Osteocyte (in vitro differentiated cells): ENCODE measurements at regions not wholly inside any gene's neighbourhood (a gene's known extent, or its start where the extent isn't known, plus 50 kb on each side); places are given as distances from the start of the nearest gene placed in this dataset.
"Not testable (repeated sequence)": the region's sequence is repeated elsewhere in the genome, so short reads cannot be mapped to it uniquely, and the experiment has no call there.

Source experiments
- DNase-seq: peaks from one replicate; pipeline ENCODE4 v3.0.0; 2021; ENCODE audit warnings: mixed read lengths; ENCODE audit not compliant: unreplicated experiment; ENCODE audit errors: extremely low spot score
- H3K27ac Mint-ChIP-seq: one replicate; pipeline ENCODE4 v1.8.0; 2021; ENCODE audit warnings: mild to moderate bottlenecking, mixed read lengths; ENCODE audit not compliant: unreplicated experiment
- H3K27me3 Mint-ChIP-seq: one replicate; pipeline ENCODE4 v1.8.0; 2021; ENCODE audit warnings: mixed read lengths; ENCODE audit not compliant: unreplicated experiment
- H3K36me3 Mint-ChIP-seq: one replicate; pipeline ENCODE4 v1.8.0; 2021; ENCODE audit warnings: mixed read lengths; ENCODE audit not compliant: unreplicated experiment
- H3K4me1 Mint-ChIP-seq: one replicate; pipeline ENCODE4 v1.8.0; 2021; ENCODE audit warnings: mixed read lengths; ENCODE audit not compliant: unreplicated experiment
- H3K4me3 Mint-ChIP-seq: one replicate; pipeline ENCODE4 v1.8.0; 2021; ENCODE audit warnings: mild to moderate bottlenecking, moderate library complexity, mixed read lengths; ENCODE audit not compliant: unreplicated experiment
- H3K9me3 Mint-ChIP-seq: one replicate; pipeline ENCODE4 v1.8.0; 2021; ENCODE audit warnings: mixed read lengths; ENCODE audit not compliant: unreplicated experiment
- TF ChIP-seq, protein P1 (sequence below): fragments of 200-600 bp; sonication (generic); IDR thresholded peaks from 2 replicates; pipeline ENCODE4 v1.5.0; 2021; ENCODE audit warnings: antibody characterized with exemption, mild to moderate bottlenecking, moderate library complexity

DNA sequence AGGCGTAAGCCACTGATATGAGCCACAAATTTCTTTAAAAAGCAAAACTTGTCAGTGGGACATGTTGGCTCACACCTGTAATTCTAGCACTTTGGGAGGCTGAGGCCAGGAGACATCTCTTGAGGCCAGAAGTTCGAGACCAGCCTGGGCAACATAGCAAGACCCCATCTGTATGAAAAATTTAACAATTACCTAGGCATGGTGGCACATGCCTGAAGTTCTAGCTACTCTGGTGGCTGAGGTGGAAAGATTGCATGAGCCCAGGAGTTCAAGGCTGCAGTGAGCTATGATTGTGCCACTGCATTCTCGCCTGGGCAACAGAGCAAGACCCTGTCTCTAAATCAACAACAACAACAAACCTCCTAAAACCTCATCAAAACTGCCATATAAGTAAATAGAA, 147.6 kb upstream of the BARHL2 start:
- Mint-ChIP-seq H3K4me1 (no peaks in the 10 kb centered on the region), H3K9me3 (no peaks in the 10 kb centered on the region), H3K27me3 (peaks cover 10% of the 10 kb centered on the region), H3K36me3 (no peaks in the 10 kb centered on the region), H3K27ac (no peak overlapping the region), H3K4me3 (no peak overlapping the region)
- TF ChIP-seq, protein P1, sequence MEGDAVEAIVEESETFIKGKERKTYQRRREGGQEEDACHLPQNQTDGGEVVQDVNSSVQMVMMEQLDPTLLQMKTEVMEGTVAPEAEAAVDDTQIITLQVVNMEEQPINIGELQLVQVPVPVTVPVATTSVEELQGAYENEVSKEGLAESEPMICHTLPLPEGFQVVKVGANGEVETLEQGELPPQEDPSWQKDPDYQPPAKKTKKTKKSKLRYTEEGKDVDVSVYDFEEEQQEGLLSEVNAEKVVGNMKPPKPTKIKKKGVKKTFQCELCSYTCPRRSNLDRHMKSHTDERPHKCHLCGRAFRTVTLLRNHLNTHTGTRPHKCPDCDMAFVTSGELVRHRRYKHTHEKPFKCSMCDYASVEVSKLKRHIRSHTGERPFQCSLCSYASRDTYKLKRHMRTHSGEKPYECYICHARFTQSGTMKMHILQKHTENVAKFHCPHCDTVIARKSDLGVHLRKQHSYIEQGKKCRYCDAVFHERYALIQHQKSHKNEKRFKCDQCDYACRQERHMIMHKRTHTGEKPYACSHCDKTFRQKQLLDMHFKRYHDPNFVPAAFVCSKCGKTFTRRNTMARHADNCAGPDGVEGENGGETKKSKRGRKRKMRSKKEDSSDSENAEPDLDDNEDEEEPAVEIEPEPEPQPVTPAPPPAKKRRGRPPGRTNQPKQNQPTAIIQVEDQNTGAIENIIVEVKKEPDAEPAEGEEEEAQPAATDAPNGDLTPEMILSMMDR = no peak
- DNase-seq = no peak

DNA sequence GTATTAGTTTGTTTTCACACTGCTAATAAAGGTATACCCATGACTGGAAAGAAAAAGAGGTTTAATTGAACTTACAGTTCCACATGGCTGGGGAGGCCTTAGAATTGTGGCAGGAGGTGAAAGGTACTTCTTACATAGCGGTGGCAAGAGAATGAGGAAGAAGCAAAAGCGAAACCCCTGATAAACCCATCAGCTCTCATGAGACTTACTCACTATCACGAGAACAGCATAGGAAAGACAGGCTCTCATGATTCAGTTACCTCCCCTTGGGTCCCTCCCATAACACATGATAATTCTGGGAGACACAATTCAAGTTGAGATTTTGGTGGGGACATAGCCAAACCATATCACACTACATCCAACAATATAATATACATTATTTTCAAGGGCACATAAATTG, 145.7 kb upstream of the BARHL2 start:
- H3K4me1 Mint-ChIP-seq = no peaks in the 10 kb centered on the region
- TF ChIP-seq, protein P1 = no peak
- no peak overlapping the region for H3K27ac Mint-ChIP-seq
- no peaks in the 10 kb centered on the region for H3K9me3 Mint-ChIP-seq
- DNase-seq = no peak
- no peaks in the 10 kb centered on the region for H3K36me3 Mint-ChIP-seq
- no peak overlapping the region for H3K4me3 Mint-ChIP-seq
- H3K27me3 Mint-ChIP-seq = peaks cover 11% of the 10 kb centered on the region

DNA sequence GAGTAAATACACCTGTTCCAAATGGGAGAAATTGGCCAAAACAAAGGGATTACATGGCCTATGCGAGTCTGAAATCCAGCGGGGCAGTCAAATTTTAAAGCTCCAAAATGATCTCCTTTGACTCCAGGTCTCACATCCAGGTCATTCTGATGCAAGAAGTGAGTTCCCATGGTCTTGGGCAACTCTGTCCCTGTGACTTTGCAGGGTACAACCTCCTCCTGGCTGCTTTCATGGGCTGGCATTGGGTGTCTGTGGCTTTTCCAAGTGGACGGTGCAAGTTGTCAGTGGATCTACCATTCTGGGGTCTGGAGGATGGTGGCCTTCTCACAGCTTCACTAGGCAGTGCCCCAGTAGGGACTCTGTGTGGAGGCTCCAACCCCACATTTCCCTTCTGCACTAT, 144.3 kb upstream of the BARHL2 start:
- not testable (repeated sequence) for H3K9me3 Mint-ChIP-seq, H3K36me3 Mint-ChIP-seq

DNA sequence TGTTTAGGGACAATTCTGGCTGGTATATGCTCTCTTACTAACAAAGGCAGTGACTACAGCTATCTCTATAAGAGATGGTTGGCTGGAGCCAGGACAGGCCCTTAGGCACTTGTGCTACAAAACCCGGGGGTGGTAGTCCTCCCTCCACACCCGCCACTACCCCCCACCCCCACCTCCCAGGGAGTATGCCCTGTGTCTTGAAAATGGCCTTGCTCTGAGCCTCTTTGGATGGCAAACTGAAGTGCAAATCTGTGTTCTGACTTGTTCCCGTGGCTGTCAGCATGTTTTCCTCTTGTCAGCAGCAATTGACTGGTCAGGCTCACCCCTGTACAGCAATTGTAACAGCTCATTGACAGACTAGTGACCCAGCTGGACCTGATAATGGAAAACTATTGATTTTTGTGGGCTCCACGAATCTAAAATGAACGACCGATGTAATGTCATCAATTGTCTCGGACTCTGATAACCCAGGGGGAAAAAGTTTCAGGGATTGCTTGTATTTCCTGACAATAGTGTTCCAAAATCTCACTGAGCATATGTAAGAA, 139.4 kb upstream of the BARHL2 start:
- H3K27me3 Mint-ChIP-seq = peaks cover 24% of the 10 kb centered on the region
- H3K4me1 Mint-ChIP-seq = no peaks in the 10 kb centered on the region
- H3K36me3 Mint-ChIP-seq = no peaks in the 10 kb centered on the region
- TF ChIP-seq, protein P1 = no peak
- DNase-seq = no peak
- no peaks in the 10 kb centered on the region for H3K9me3 Mint-ChIP-seq
- H3K27ac Mint-ChIP-seq = no peak overlapping the region
- H3K4me3 Mint-ChIP-seq = no peak overlapping the region

More for the DNA sequence above, 144.3 kb upstream of the BARHL2 start:
- H3K4me1 Mint-ChIP-seq, H3K27ac Mint-ChIP-seq, H3K4me3 Mint-ChIP-seq, DNase-seq: not testable (repeated sequence)
- peaks cover 14% of the 10 kb centered on the region for H3K27me3 Mint-ChIP-seq

DNA sequence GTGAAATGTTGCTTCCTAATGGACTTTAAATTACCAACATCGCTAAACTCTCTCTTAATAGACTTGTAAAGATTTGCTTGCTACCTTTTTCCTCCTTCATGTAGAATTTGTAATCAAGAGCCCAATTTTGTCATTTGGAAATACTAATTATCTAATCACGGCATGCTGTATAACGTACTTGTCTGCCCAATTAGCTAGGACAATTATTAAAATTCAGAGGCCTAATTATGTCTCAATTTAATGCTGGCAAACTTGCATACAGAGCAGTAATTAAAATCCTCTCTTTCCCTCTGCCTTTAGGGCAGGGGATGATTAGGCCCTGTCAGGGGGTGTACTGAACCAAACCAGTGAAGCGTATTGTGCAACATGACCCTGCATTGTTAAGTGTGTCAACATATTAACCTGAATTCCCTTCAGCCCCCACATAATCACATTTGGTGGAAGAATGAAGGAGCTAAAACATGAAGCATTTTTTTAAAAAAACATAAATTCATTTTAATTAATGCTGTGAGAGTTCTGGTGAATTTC, 137.4 kb upstream of the BARHL2 start:
- TF ChIP-seq, protein P1 = no peak
- Mint-ChIP-seq H3K9me3 (no peaks in the 10 kb centered on the region), H3K27ac (no peak overlapping the region)

DNA sequence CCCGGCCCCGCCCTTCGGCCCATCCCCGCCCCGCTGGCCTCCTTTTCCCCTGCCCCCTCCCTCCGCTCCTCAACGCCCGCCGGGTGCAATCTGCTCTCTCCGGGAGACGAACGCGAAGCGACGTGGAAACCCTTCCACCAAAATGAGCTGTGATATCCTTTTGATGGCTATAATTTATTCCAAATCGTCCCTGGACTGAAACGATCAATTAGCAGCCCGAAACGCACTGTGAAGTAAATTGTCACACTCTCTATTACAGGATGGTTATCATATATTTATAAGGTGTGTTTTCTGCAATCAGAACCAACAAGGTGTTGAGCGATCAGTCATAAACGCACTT, 134.6 kb upstream of the BARHL2 start:
- no peak overlapping the region for H3K27ac Mint-ChIP-seq
- no peaks in the 10 kb centered on the region for H3K9me3 Mint-ChIP-seq
- H3K36me3 Mint-ChIP-seq = no peaks in the 10 kb centered on the region
- DNase-seq = no peak
- peaks cover 5% of the 10 kb centered on the region for H3K4me1 Mint-ChIP-seq
- H3K27me3 Mint-ChIP-seq = peaks cover 25% of the 10 kb centered on the region
- H3K4me3 Mint-ChIP-seq = peak overlapping the region; percentile 78
- TF ChIP-seq, protein P1 = no peak

More for the DNA sequence above, 137.4 kb upstream of the BARHL2 start:
- no peak overlapping the region for H3K4me3 Mint-ChIP-seq
- H3K36me3 Mint-ChIP-seq = no peaks in the 10 kb centered on the region
- H3K27me3 Mint-ChIP-seq = peaks cover 26% of the 10 kb centered on the region
- H3K4me1 Mint-ChIP-seq = peaks cover 5% of the 10 kb centered on the region
- DNase-seq = no peak
